ENCODE measurements at regions not wholly inside any gene's neighbourhood (a gene's known extent, or its start where the extent isn't known, plus 50 kb on each side); places are given as distances from the start of the nearest gene placed in this dataset.
A peak's percentile ranks its signal among the peaks of the same experiment; 100 is the strongest.
"Not testable (repeated sequence)": the region's sequence is repeated elsewhere in the genome, so short reads cannot be mapped to it uniquely, and the experiment has no call there.

- no peak for DNase-seq
Observed at GRCh38 chr1:117757668-117758067, 151.8 kb downstream of the TENT5C start.

- DNase-seq: peak in 1 of 2 experiments; percentile 53
Observed at GRCh38 chr1:117758444-117759316, 152.8 kb downstream of the TENT5C start.

- no peak for DNase-seq
Observed at GRCh38 chr1:117759535-117759934, 153.7 kb downstream of the TENT5C start.

- DNase-seq: no peak
Observed at GRCh38 chr1:117760069-117760468, 154.2 kb downstream of the TENT5C start.

GRCh38 chr1:117760485-117760884 is 154.6 kb downstream of the TENT5C start:
- DNase-seq: no peak

- DNase-seq: not testable (repeated sequence)
Observed at GRCh38 chr1:117767756-117768155, 161.7 kb downstream of the GDAP2 start.

GRCh38 chr1:117770981-117771531 is 158.4 kb downstream of the GDAP2 start:
- DNase-seq: no peak

- no peak for DNase-seq
Observed at GRCh38 chr1:117779364-117779763, 150.1 kb downstream of the GDAP2 start.

GRCh38 chr1:117780687-117781475 is 148.5 kb downstream of the GDAP2 start:
- no peak for DNase-seq

GRCh38 chr1:117782056-117782455 is 147.4 kb downstream of the GDAP2 start:
- no peak for DNase-seq

GRCh38 chr1:117783606-117784396 is 145.6 kb downstream of the GDAP2 start:
- DNase-seq: peak in 1 of 2 experiments; percentile 32

- DNase-seq: no peak
Observed at GRCh38 chr1:117788014-117788413, 141.4 kb downstream of the GDAP2 start.

GRCh38 chr1:117793413-117793812 is 136.0 kb downstream of the GDAP2 start:
- DNase-seq: peak; percentile 41 to 73

- DNase-seq: no peak
Observed at GRCh38 chr1:117794073-117794472, 135.3 kb downstream of the GDAP2 start.

- DNase-seq: no peak
Observed at GRCh38 chr1:117795190-117795589, 134.2 kb downstream of the GDAP2 start.

GRCh38 chr1:117795792-117796191 is 133.6 kb downstream of the GDAP2 start:
- DNase-seq: no peak

- no peak for DNase-seq
Observed at GRCh38 chr1:117796226-117796625, 133.2 kb downstream of the GDAP2 start.

GRCh38 chr1:117798550-117798949 is 130.9 kb downstream of the GDAP2 start:
- no peak for DNase-seq

- no peak for DNase-seq
Observed at GRCh38 chr1:117802531-117803257, 126.7 kb downstream of the GDAP2 start.

- DNase-seq: no peak
Observed at GRCh38 chr1:117803318-117803717, 126.1 kb downstream of the GDAP2 start.

- no peak for DNase-seq
Observed at GRCh38 chr1:117809764-117810163, 119.7 kb downstream of the GDAP2 start.

GRCh38 chr1:117810553-117810952 is 118.9 kb downstream of the GDAP2 start:
- no peak for DNase-seq

Measured in cerebellar nuclear complex (tissue), 1 donor.